HEK293 (cell line): ENCODE measurements at regions not wholly inside any gene's neighbourhood (a gene's known extent, or its start where the extent isn't known, plus 50 kb on each side); places are given as distances from the start of the nearest gene placed in this dataset.
"Not testable (repeated sequence)": the region's sequence is repeated elsewhere in the genome, so short reads cannot be mapped to it uniquely, and the experiment has no call there.

Experiments
- ZNF174 ChIP-seq: fragments of 450-650 bp; formaldehyde crosslinking; IDR thresholded peaks from 2 replicates; pipeline ENCODE4 v1.5.0; 2017; ENCODE audit warnings: missing biosample characterization, mild to moderate bottlenecking, missing genetic modification characterization
- ZNF211 ChIP-seq: fragments of 450-650 bp; formaldehyde crosslinking; IDR thresholded peaks from 2 replicates; pipeline ENCODE4 v1.5.1; 2016; ENCODE audit warnings: low read depth, missing biosample characterization, missing genetic modification characterization
- ZNF221 ChIP-seq: fragments of 450-650 bp; formaldehyde crosslinking; IDR thresholded peaks from 2 replicates; pipeline ENCODE4 v1.5.1; 2017; ENCODE audit warnings: missing biosample characterization, missing genetic modification characterization, borderline replicate concordance
- ZNF366 ChIP-seq: fragments of 450-650 bp; formaldehyde crosslinking; conservative IDR thresholded peaks from 2 replicates; pipeline ENCODE4 v1.5.1; 2016; ENCODE audit warnings: missing biosample characterization, missing genetic modification characterization
- ZNF416 ChIP-seq: fragments of 450-650 bp; formaldehyde crosslinking; IDR thresholded peaks from 2 replicates; pipeline ENCODE4 v1.5.1; 2016; ENCODE audit warnings: missing biosample characterization, missing genetic modification characterization
- ZNF501 ChIP-seq: fragments of 450-650 bp; formaldehyde crosslinking; IDR thresholded peaks from 2 replicates; pipeline ENCODE4 v1.5.1; 2016; ENCODE audit warnings: missing biosample characterization, missing genetic modification characterization
- ZNF629 ChIP-seq: fragments of 450-650 bp; formaldehyde crosslinking; IDR thresholded peaks from 2 replicates; pipeline ENCODE4 v1.5.1; 2017; ENCODE audit warnings: missing biosample characterization, missing genetic modification characterization
- TF ChIP-seq, protein P1 (sequence below): fragments of 450-650 bp; formaldehyde crosslinking; IDR thresholded peaks from 2 replicates; pipeline ENCODE4 v1.5.1; 2017; ENCODE audit warnings: missing biosample characterization, missing genetic modification characterization
- TF ChIP-seq, protein P2 (sequence below): fragments of 450-650 bp; formaldehyde crosslinking; IDR thresholded peaks from 2 replicates; pipeline ENCODE4 v1.5.1; 2016; ENCODE audit warnings: missing biosample characterization, missing genetic modification characterization

DNA sequence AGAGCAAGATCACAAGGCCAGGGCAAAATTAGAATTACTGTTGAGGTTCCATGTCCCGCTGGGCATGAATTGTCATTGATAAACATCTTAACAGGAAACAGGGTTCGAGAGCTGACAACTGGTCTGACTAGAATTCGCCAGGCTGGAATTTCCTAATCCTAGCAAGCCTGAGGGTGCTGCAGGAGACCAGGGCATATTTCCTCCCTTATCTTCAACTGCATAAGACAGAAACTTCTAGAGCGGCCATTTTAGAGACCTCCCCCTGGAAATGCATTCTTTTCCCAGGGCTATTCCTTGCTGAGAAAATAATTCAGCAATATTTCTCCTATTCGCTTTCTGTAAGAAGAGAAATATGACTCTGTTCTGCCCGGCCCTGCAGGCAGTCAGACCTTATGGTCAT, 158.6 kb upstream of the CCN2 start:
- TF ChIP-seq ZNF501; ZNF629 (tag by site-specific recombination); ZNF221 (tag by site-specific recombination); ZNF416 (tag by site-specific recombination); ZNF366 (tag by site-specific recombination); ZNF174 (tag by site-specific recombination); ZNF211 (tag by site-specific recombination): not testable (repeated sequence)
- TF ChIP-seq, protein P1, sequence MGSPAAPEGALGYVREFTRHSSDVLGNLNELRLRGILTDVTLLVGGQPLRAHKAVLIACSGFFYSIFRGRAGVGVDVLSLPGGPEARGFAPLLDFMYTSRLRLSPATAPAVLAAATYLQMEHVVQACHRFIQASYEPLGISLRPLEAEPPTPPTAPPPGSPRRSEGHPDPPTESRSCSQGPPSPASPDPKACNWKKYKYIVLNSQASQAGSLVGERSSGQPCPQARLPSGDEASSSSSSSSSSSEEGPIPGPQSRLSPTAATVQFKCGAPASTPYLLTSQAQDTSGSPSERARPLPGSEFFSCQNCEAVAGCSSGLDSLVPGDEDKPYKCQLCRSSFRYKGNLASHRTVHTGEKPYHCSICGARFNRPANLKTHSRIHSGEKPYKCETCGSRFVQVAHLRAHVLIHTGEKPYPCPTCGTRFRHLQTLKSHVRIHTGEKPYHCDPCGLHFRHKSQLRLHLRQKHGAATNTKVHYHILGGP (tag by site-specific recombination) = not testable (repeated sequence)
- TF ChIP-seq, protein P2, sequence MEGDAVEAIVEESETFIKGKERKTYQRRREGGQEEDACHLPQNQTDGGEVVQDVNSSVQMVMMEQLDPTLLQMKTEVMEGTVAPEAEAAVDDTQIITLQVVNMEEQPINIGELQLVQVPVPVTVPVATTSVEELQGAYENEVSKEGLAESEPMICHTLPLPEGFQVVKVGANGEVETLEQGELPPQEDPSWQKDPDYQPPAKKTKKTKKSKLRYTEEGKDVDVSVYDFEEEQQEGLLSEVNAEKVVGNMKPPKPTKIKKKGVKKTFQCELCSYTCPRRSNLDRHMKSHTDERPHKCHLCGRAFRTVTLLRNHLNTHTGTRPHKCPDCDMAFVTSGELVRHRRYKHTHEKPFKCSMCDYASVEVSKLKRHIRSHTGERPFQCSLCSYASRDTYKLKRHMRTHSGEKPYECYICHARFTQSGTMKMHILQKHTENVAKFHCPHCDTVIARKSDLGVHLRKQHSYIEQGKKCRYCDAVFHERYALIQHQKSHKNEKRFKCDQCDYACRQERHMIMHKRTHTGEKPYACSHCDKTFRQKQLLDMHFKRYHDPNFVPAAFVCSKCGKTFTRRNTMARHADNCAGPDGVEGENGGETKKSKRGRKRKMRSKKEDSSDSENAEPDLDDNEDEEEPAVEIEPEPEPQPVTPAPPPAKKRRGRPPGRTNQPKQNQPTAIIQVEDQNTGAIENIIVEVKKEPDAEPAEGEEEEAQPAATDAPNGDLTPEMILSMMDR (tag by site-specific recombination) = not testable (repeated sequence)
